ENCODE measurements at regions not wholly inside any gene's neighbourhood (a gene's known extent, or its start where the extent isn't known, plus 50 kb on each side); places are given as distances from the start of the nearest gene placed in this dataset.

GRCh38 chr1:199394856-199395255, 632.7 kb upstream of the NR5A2 start:
- Histone ChIP-seq H3K9me3 (no peaks in the 10 kb centered on the region), H3K4me3 (no peak overlapping the region), H3K27ac (no peak overlapping the region), H3K27me3 (no peaks in the 10 kb centered on the region), H3K36me3 (no peaks in the 10 kb centered on the region), H3K4me1 (no peaks in the 10 kb centered on the region)
- DNase-seq (no peak), ATAC-seq (ENCODE audit: low FRiP score in 2 of 2) (no peak)
- 89 to 90% methylated on average over 3 of the region's 3 CpGs for WGBS, 2 donors
- TF ChIP-seq CTCF (IDR thresholded peaks at IDR 0.05) (no peak), POLR2A (IDR thresholded peaks at IDR 0.05) (no peak), EP300 (IDR thresholded peaks at IDR 0.05) (no peak), POLR2AphosphoS5 (IDR thresholded peaks at IDR 0.05) (no peak)

GRCh38 chr1:199396456-199396855, 631.1 kb upstream of the NR5A2 start:
- WGBS, 2 donors = 53 to 67% methylated on average over 1 of the region's 1 CpG
- ATAC-seq (ENCODE audit: low FRiP score in 2 of 2) = no peak
- TF ChIP-seq POLR2A (IDR thresholded peaks at IDR 0.05) (no peak), EP300 (IDR thresholded peaks at IDR 0.05) (no peak), CTCF (IDR thresholded peaks at IDR 0.05) (no peak), POLR2AphosphoS5 (IDR thresholded peaks at IDR 0.05) (no peak)

GRCh38 chr1:199399996-199400724, 627.4 kb upstream of the NR5A2 start:
- peak in 1 of 2 donors; percentile 35 for ATAC-seq (ENCODE audit: low FRiP score in 2 of 2)

More at GRCh38 chr1:199396456-199396855, 631.1 kb upstream of the NR5A2 start:
- Histone ChIP-seq H3K27ac (no peak overlapping the region), H3K27me3 (no peaks in the 10 kb centered on the region), H3K4me3 (no peak overlapping the region), H3K4me1 (no peaks in the 10 kb centered on the region), H3K9me3 (no peaks in the 10 kb centered on the region), H3K36me3 (no peaks in the 10 kb centered on the region)
- no peak for DNase-seq

GRCh38 chr1:199403531-199404116, 623.9 kb upstream of the NR5A2 start:
- no peak overlapping the region for H3K27ac ChIP-seq
- TF ChIP-seq POLR2AphosphoS5 (IDR thresholded peaks at IDR 0.05) (no peak), EP300 (IDR thresholded peaks at IDR 0.05) (no peak), CTCF (IDR thresholded peaks at IDR 0.05) (no peak), POLR2A (IDR thresholded peaks at IDR 0.05) (no peak)
- H3K36me3 ChIP-seq = no peaks in the 10 kb centered on the region
- DNase-seq (no peak), ATAC-seq (ENCODE audit: low FRiP score in 2 of 2) (no peak)
- no peak overlapping the region for H3K4me3 ChIP-seq
- no peaks in the 10 kb centered on the region for H3K4me1 ChIP-seq
- 72 to 81% methylated on average over 1 of the region's 1 CpG for WGBS, 2 donors
- H3K27me3 ChIP-seq = no peaks in the 10 kb centered on the region
- no peaks in the 10 kb centered on the region for H3K9me3 ChIP-seq

More at GRCh38 chr1:199399996-199400724, 627.4 kb upstream of the NR5A2 start:
- Histone ChIP-seq H3K36me3 (no peaks in the 10 kb centered on the region), H3K27ac (no peak overlapping the region), H3K4me3 (no peak overlapping the region), H3K27me3 (no peaks in the 10 kb centered on the region), H3K9me3 (no peaks in the 10 kb centered on the region), H3K4me1 (no peaks in the 10 kb centered on the region)
- whole genome bisulfite sequencing, 2 donors = 47 to 55% methylated on average over 3 of the region's 3 CpGs
- no peak for DNase-seq
- TF ChIP-seq POLR2A (IDR thresholded peaks at IDR 0.05) (no peak), POLR2AphosphoS5 (IDR thresholded peaks at IDR 0.05) (no peak), CTCF (IDR thresholded peaks at IDR 0.05) (no peak), EP300 (IDR thresholded peaks at IDR 0.05) (no peak)

GRCh38 chr1:199404191-199404590, 623.3 kb upstream of the NR5A2 start:
- TF ChIP-seq EP300 (IDR thresholded peaks at IDR 0.05) (no peak), CTCF (IDR thresholded peaks at IDR 0.05) (no peak), POLR2A (IDR thresholded peaks at IDR 0.05) (no peak)
- no peaks in the 10 kb centered on the region for H3K9me3 ChIP-seq

More at GRCh38 chr1:199404191-199404590, 623.3 kb upstream of the NR5A2 start:
- Histone ChIP-seq H3K4me1 (no peaks in the 10 kb centered on the region), H3K36me3 (no peaks in the 10 kb centered on the region), H3K27ac (no peak overlapping the region), H3K27me3 (no peaks in the 10 kb centered on the region), H3K4me3 (no peak overlapping the region)
- DNase-seq (no peak), ATAC-seq (ENCODE audit: low FRiP score in 2 of 2) (no peak)

All from upper lobe of left lung (tissue), 6 donors.